Epidermal melanocyte (primary cell): ENCODE measurements at regions not wholly inside any gene's neighbourhood (a gene's known extent, or its start where the extent isn't known, plus 50 kb on each side); places are given as distances from the start of the nearest gene placed in this dataset.

ENCODE experiments used
- DNase-seq: peaks from one replicate; pipeline ENCODE4 v3.0.0; 2011; ENCODE audit warnings: low spot score; ENCODE audit not compliant: insufficient read length

DNA sequence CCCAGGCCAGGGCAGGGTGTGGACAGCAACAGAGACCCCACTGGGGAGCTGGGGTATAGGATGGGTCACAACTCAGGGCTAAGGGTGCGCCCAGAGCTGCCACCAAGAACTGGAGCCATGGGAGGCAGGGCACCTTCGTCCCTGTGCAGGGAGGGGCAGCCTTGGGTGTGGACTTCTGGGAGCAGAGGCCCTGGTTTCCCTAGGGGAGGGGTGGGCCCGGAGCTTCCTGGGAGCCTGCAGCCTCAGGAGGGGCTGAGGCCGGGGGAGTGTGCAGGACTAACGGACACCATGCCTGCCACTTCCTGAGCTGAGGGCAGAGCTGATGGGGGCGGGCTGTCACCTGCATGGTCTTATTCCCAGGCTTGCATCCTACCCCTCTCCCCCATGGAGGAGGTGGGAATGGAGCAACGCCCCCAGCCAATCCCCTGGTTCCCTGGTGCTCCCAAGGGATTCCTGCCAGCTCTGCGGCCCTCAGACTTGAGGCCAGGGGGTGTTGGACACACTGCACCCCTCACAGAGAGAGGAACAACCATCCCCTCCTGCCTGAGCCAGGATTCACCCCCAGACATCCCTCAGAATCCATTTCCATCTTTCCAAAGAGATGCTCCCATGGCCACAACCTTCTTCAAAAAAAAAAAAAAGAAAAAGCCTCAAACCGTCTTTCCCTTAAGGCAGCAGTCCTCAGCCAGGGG, 225.7 kb downstream of the CTTN start:
- DNase-seq: no peak

DNA sequence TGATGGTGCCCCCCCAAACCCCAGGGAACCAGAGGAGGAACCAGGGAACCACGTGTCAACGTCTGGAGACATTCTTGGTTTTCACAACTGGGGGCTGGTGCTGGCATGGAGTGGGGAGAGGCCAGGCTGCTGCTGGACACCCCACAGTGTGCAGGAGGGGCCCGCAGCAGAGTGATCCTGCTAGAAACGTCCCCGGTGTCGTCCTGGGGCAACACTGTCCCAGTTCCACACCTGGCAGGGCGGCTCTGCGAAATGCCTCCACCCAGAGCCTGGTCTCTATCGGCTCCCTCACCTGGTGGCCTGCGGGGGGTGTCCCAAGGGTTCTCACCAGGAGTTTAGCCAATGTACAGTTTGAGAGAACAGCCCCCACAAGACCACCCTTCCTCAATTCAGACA, 226.3 kb downstream of the CTTN start:
- no peak for DNase-seq

DNA sequence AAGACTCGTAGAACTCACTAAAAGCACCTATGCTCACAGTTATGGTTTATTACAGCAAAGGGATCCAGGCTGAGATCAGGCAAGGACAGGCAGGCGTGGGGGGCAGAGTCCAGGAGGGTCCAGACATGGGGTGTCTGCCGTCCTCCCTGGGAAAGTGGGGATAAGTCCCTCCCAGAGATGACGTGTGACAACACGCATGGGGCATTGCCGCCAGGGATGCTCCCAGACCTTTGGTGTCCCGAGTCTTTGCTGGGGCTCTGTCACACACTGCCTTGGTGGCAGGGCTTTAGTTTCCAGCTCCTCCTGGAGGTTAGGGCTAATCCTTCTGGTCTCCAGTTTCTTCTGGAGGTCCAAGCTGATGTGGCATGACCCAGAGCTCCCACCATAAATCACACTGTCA, 226.7 kb downstream of the CTTN start:
- DNase-seq: no peak

DNA sequence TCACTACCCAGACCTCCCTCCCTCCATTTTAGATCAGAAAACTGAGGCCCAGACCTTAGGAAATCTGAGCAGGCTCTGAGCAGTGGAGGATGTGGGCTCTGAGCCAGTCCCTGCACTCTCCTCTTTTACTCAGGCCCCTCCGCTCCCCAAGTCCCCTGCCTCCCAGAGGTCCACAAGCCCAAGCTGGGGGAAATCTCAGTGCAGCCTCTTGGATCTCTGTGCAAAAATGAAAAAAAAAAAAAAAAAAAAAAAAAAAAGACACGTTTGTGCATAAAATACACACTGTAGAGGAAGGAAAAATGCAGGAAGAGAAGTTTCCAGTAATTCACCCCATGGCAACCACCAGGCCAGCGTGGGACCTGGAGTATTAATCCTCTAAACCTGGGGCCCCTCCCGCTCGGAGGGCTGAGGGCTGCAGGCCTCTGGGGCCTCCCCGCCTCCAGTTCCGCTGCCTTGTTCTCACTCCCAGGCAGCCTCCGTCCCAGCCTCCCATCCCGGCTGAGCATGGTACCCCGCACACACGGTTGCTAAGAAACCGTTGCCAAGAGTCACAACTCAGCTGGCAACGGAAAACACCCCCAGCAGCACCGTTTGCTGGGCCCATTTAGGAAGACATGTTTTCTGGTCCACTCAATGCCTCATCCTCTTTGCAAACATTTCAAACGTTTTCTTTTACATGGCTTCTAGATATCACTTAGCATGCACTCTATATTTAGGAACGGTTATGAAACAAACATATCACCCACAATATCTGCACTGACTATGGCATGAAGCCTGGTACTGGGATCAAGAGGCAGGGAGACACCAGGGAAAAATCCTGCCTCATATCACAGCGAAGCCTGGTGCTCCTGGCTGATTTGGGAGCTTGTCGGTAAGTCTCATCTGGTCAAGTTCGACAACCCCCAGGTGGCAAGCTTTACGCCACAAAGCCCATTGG, 227.5 kb downstream of the CTTN start:
- DNase-seq: no peak

DNA sequence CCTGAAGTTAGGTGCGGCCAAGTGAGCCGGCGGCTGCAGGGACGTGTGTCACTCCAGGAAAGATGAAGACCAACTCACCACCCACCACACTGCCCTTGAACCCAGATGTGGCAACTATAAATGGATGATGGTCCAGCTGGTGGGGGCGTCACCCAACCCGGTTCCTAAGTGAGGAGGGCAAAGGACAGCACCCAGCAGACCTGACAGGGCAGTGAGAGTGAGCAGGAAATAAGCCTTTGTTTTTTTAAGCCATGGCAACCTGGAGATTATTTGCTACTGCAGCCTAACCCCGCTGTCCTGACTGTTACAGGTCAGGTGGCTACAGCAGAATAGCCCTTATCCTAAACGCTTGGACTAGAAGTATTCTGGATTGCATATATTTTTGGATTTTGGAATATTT, 228.9 kb downstream of the CTTN start:
- DNase-seq: no peak

DNA sequence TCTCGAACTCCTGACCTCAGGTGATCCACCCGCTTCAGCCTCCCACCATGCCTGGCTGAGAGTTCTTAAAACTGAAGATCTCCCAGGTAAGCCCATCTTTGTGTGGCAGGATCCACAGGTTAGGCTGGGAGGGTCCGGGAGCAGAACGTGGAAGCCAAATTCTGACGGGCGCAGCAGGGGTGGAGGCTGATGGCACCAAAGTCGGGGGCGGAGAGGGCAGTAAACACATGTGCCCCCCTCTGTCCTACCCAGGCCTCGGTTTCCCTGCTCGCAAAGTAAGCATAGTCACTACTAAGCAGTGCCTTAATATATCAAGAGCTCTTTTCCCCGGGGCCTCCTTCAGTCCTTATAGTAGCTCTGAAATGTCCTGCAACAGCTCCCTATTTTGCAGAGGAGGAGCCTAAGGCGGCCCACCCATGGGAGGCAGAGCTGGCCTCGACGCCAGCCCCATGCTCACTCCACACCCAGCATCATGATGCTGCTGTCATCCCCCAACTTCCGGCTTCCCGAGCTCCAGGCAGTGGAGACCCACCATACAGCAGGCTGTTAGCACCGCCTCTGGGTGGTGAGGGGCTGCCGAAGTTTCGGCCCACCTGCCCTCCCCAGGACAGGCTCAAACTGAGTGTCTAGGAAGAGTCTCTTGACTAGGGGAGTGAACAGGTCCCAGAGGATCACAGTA, 230.0 kb downstream of the CTTN start:
- DNase-seq: no peak

DNA sequence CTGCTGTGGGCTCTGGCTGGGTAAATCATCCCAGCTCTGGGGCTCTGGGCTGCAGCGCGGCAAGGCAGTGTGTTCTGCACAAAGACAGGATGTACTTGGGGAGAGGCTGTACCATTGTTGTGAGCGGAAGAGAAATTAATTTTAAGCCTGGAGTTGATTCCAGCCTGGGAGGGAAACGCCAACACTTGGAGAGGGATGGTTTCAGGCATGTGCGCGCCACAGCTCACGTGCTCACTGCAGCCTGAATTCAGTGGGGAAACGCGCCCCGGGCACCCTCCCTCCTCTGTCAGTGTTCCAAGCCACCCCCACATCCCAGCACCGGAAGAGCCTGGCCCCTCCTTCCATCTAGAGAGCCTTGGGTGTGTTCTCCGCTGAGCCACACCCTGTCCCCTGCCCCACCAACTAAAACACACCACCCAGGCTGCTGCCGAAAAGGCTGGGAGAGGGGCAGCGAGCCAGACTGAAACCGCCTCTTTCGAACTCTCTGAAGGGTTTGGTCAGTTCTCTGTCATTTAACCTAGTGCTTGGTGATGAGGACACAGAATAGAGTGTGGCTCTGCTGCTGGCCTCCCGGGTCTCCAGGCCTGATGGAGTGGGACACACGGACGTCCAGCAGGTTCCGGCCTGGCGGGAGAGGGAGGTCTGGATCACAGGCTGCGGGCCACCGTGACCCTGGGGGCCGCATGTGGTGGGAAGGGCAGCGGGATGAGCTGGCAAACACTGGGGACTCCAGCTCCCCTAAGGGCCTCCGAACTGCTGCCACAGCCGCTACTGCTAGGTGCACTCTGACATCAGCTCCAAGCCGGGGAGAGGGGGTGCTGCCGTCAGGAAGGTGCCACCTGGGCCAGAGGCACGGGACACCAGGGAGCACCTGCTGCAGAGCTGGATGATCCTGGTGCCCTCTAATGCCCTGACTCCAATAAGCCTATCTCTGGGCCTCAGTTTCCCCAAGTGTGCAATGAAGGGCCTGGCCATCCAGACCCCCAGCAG, 230.8 kb downstream of the CTTN start:
- no peak for DNase-seq

DNA sequence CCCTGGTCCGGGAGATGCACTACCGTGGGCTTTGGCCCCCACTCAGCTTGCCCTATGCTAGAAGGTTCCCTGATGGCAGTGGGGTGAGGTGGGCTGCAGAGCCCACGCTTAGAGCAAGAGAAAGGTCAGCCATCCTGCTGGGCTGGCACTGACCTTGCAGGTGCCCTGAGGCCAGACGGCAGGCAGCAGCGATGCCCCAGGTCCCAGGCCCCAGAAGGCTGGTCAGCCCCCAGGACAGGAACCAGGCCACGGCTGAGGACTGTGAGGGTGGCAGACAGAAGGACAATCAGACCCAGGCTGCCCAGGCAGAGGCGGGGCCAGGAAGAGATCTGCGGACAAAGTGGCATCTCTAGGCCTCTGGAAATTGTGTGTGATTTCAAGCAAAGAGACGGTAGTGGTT, 231.7 kb downstream of the CTTN start:
- no peak for DNase-seq

DNA sequence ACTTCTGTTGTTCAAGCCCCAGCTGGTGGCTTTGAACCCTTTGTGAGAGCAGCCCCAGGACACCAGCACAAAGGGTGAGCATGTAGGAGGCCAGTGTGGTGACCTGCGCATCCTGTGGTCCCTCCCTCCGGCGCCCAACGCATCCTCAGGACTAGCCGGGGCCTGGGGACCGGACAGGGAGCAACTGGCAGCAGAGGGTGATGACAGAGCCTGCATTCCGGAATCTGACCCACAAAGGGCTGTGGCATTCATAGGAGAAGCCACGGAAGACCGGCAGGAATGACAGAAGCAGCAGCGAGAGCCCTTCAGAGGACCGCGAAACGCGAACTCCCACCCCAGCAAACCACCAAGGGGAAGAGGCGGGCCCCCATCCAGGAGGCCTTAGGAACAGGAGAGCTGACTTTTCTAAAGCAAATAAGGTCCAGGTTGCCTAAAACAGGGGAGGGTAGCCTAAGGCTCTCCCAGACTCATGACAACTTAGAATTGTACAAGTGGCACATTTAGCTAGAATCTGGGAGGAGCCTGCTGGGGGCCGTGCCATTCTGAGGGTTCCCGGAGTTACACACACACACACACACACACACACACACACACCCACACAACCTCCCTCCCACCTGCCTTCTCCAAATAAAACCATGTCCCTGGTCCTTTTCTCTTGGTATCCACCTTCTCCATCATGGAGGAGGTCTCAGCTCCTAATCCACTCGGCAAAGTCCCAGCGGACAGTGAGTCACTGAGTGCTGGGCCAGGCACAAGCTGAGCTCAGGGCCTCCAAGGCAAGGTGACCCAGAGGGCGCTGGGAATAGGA, 232.7 kb downstream of the CTTN start:
- DNase-seq: no peak

DNA sequence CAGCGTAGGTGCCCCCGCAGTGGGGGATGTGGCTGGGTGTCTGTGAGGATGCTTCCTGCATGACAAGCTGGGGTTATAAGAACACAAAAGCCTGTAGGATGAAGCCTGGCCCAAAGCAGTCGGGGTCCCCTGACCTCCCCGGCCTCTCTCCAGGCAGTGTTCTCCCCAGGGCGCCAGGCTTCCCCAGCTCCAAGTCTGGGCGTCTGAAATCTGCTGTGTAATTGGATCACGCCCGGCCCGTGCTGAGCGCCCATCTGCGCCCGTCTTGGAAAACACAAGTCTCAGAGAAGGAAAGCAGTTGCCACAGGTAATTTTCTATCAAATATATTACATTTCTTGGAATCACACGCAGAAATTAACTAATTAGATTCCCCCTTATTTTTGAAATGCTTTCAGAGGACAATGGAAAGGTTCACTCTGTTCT, 233.3 kb downstream of the CTTN start:
- no peak for DNase-seq

DNA sequence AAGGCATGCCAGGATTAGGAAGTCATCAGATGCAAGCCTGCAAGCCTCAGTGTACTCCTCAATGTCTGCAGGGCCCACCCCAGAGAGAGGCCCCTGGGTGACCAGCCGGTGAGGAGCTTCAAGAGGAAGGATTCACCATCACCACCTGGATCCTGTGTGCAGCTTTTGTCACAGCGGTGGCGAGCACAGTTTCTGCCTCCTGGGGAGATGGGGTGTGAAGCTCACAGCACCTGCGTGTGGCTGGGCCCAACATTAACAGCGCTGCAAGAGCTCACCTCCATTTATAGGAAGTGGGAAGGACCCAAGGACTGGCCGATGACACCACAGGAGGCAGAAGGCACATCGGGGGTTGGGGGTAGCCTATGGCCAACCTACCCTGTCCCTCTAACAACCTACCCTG, 235.3 kb downstream of the CTTN start:
- no peak for DNase-seq

DNA sequence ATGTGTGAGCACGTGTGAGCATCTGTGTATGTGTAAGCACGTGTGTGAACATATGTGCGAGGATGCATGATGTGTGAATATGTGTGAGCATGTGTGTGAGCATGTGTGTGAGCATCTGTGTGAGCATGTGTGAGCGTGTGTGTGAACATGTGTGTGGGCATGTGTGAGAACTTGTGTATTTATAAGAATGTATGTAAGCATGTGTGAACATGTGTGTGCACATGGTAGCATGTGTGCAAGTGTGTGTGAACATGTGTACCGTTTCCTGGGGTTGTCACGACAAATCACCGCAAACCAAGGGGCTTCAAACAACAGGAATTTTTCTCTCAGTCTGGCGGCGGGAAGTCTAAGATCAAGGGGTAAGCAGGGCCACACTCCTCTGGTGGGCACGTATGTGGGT, 238.3 kb downstream of the CTTN start:
- DNase-seq: no peak

DNA sequence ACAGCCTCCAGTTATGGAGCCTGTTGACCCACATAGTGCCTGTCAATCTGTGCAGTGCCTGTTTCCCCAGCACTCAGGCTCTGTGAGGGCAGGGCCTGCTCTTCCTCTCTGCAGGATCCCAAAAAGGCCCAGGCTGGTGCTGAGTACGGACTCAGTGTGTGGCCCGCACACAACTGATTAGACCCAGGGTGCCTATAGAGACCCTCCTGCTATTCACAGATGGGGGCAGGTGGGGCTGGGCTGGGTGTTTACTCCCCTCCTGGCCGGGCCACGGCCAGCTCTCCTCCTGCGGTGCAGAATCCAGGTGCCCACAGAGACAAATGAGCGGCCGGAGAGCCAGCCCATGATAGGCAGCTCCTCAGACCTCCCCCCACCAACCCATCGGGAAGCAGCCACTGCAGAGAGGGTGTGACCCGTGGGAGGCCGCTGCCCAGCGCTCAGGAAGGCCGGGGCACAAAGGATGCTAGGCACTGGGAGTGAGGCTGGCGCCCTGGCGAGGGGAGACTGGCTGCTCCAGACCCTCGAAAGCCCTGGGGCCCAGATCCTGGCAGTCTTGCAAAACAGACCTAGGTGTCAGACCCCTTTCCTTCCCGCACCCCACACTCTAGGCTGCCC, 239.0 kb downstream of the CTTN start:
- no peak for DNase-seq

DNA sequence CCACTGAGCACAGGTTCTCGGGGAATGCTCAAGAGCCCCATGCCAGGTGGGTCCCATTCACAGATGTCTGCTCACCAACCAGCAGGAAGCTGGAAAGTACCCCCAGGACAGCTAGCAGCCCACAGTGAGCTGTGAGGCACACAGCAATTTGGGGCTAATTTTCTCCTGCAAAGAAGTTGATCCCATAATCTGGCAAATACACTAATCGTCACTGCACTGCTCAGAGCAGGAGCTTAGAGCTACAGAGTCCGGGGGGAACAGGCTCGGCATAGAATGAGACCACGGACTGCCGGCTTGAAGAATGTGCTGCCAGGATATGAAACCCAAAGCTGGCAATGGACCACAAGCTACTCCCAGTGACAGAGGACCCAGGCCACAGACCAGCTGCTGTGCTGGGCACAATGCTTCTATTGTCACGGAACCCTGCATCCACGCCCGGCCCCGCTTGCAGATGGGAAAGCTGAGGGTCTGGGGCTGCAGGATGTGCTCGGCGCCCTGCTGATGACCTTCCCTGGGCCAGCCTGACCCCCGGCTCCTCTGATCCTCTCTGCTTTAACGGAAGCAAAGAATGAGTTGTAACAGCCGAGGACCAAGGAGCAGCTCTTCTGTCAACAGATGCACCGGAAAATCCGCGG, 239.7 kb downstream of the CTTN start:
- DNase-seq: no peak

DNA sequence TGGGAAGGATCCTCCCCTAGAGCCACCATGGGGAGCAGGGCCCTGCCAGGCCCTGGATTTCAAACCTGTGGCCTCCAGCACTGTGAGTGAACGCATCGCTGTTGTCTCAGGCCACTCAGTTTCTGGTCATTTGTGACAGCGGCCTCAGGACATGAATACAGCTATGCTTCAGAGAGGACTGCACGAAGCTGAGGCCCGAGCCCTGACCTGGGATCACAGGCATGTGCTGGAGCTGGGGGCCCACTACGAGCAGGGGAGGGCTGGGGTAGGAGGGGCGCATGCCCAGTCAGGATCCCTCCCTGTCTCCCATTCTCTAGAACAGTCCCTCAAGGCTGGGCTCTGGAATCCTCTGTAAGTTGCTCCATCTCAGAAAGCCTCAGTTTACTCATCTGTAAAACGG, 242.1 kb downstream of the CTTN start:
- DNase-seq: no peak

DNA sequence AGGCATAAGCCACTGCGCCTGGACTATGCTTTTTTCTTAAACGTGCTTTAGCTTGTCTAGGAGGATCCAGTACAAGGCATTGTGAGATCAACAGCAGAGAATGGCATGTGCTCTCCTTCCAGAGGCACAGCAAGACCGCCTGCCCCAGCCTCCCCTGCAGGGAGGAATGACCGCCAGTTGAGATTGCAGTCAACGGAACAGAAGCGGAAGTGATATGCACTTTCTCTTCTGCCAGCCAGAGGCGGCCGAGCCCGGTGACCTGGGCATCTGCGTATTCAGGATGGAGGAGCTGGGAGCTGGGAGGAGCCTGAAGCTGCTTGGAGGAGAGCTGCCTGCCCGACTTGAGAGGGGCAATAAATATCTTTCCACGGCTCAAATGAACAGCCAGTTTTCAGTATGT, 243.0 kb downstream of the CTTN start:
- no peak for DNase-seq

DNA sequence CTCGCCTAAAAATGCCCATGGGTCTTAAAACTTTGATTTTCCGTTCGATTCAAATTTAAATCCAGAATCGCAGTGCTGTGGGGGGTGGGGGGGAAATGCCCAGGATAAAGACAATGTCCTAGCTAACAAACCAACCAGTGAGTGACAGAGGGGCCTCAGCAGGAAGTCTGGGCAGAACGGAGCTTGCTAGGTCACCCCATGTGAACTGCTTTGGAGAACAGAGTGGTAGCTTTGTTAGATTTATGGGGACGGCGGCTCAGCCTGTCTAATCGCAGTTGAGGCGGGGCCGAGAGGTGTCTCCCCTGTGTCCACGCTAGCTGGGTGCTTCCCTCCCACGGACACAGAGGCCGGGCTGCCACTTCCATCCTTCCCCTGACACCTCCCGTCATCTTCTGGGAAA, 243.9 kb downstream of the CTTN start:
- no peak for DNase-seq

DNA sequence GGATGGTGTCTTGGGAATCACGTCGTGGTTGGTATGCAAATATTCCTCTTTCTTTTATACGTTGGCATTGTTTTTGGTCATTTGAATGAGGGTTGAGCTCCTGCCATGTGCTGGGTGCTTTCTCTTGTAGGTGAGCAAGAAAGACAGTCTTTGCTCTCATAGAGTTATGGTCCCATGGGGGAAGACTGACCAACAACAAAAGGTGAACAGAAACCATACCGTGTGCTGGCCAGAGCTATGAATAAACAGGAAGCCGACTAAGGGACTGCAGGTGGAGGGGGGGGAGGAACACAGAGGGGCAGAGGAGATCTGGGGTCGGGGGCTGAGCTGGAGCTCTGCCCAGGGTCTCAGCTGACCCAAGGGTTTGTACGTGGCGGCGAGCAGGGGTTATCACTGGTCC, 245.3 kb downstream of the CTTN start:
- DNase-seq: no peak

DNA sequence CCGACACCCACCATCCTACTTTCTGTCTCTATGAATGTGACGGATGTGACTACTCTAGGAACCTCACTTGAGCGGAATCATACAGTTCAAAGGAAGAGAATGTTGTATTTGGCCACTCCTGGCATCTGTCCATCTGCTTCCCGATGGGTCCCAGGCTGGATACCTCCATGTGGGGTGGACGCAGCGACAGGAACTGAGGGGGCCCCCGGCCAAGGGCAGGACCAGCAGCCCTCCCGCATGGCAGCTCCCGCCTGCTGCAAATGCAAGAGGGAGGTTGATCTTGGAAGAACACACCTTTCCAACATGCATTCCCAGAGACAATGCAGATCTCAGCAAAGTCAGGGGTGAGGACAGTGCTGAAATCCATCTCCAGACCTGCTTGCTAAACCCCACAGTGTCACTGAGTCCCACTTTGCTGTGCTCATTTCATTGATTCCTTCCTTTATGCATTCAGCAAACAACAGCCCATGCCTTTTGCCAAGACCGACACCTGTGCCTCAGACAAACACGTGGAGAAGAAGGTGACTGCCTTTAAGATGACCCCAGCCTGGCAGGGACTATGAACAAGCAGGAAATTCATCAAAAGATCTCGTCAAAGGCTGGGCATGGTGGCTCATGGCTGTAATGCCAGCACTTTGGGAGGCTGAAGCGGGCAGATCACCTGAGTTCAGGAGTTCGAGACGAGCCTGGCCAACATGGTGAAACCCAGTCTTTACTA, 246.2 kb downstream of the CTTN start:
- no peak for DNase-seq
